ENCODE measurements at regions not wholly inside any gene's neighbourhood (a gene's known extent, or its start where the extent isn't known, plus 50 kb on each side); places are given as distances from the start of the nearest gene placed in this dataset.

- TF ChIP-seq CTCF (IDR thresholded peaks at IDR 0.05): no peak
- no peak for TF ChIP-seq POLR2A (IDR thresholded peaks at IDR 0.05)
Measured at GRCh38 chr2:157105372-157105771, 152.1 kb upstream of the GALNT5 start.

Data from uterus (tissue), 2 donors.